ENCODE measurements at regions not wholly inside any gene's neighbourhood (a gene's known extent, or its start where the extent isn't known, plus 50 kb on each side); places are given as distances from the start of the nearest gene placed in this dataset.
A peak's percentile ranks its signal among the peaks of the same experiment; 100 is the strongest.
"Not testable (repeated sequence)": the region's sequence is repeated elsewhere in the genome, so short reads cannot be mapped to it uniquely, and the experiment has no call there.

DNA sequence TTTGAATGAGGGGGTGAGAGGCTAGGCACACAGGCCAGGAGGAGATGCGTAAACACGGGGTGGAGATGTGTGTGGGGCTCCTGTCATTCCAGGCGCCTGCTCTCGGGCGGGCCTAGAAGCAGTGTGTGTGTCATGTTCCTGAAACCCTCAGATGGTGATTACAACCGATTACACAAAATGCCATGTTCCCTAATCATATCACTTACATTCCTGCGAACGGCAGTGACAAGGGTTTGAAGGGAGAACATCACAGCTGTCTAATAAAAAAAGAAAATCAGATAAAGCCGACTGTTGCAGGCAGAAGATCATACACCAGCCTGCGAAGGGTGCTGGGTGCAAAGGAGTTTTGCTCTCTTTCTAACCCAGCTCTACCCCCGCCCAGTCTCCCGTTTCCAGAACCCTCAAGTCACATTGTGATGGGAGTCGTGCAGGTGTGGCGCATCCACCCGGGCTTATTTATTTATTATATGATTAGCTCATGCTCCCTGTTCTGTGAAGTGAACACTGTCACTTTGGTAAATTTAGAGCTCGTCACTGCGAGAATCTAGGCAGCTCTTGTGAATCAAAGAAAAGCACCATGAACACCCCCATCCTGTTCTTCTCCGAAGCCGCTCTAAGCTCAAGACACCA, 140.3 kb downstream of the NR2F2 start:
- no peak for DNase-seq (ENCODE audit: low spot score)

DNA sequence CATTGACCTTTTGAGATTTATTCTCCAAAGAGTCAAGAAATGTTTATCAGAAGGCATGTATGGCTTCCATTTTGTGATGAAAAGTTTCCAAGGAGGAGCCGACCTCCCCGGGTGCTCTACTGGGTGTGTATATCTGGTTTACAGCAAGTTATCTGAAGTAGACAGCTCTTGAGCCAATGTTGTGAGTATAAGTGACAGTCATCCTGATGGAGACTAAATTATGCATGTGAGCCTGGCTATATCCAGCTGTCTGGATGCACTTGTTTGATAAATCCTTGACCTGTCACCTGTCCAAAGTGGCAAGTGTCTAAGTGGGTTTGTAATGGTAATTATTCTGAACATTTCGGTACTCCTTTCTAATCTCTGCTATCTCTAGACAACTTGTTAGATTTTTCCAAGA, 142.2 kb downstream of the NR2F2 start:
- no peak for DNase-seq (ENCODE audit: low spot score)

DNA sequence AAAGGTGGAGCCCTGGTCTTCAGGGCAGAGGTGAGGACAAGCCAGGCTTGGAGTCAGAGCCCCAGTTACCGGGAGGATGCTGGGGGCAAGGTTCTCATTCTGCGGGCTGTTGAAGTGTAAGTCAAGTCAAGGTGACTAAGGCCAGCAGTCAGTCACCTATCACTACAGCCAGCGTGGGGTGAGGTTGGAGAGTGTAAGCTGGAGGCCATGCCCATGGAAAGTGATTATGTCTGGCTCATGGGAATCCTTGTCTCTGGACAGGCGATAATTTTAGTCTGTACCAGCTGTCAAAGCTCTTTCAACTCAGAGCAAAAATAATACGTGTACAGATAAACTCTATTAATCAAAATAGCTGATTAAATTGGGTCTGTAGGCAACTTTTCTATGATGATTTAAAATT, 143.1 kb downstream of the NR2F2 start:
- no peak for DNase-seq (ENCODE audit: low spot score)

DNA sequence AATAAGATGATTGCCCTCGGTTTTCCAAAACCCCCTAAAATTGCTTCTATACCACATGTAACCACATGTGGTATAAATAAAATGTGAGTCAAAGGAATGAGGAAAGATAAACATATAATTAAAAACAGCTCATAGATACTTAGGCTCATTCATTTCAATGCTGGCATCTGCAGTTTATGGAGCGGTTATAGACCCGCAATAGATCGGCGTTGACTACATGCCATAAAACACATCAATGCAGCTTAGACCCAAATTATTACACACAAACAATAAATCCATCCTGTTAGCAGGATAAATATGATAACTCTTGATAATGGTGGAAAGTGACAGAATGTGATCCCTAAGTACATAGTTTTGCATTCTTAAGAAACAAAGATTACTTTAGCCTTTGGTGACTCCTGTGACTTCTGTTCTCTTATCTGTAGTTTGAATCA, 143.7 kb downstream of the NR2F2 start:
- DNase-seq (ENCODE audit: low spot score), result peak; percentile 61

DNA sequence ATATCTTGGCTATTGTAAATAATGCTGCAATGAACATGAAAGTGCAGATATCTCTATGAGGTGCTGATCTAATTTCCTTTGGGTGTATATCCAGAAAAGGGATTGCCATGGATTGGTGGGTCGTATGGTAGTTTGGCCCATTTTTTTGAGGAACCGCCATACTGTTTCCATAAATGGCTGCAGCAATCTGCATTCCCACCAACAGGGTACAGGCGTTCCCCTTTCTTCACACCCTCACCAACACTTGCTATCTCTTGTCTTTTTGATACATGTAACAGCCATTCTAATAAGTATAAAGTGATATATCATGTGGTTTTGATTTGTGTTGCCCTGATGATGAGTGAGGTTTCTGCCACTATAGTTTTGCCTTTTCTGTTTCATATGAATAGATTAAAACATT, 146.7 kb downstream of the NR2F2 start:
- DNase-seq (ENCODE audit: low spot score), result no peak

DNA sequence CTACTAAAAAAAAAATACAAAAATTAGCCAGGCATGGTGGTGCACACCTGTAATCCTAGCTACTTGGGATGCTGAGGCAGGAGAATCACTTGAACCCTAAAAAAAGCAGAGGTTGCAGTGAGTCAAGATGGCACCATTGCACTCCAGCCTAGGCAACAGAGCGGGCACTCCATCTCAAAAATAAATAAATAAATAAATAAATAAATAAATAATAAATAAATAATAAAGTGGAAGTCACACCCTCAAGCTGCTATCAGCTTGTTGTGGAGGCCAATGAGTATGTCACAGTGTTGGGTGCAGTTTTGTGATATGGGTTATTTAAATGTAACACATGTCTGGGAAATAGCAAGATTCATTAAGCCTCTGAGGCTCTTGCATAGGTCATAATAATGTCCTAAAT, 153.9 kb downstream of the NR2F2 start:
- not testable (repeated sequence) for DNase-seq (ENCODE audit: low spot score)

DNA sequence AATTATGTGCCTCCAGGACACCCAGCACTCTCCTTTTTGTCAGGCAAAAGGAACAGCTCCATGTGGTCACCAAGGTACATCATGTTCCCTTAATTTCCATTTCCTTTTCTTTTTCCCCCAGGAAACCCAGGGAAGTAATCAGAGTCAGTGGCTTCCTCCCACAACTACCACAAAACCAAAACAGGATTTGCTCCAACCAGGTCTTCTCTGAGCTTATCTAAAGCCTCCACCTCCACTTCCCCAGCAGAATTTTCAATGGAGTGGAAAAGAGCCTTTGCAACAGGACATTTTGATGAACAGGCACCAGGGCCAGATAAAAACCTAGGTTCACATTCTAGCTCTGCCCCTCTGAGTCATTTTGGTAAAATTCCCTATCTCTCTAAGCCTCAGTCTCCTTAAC, 154.3 kb downstream of the NR2F2 start:
- no peak for DNase-seq (ENCODE audit: low spot score)

DNA sequence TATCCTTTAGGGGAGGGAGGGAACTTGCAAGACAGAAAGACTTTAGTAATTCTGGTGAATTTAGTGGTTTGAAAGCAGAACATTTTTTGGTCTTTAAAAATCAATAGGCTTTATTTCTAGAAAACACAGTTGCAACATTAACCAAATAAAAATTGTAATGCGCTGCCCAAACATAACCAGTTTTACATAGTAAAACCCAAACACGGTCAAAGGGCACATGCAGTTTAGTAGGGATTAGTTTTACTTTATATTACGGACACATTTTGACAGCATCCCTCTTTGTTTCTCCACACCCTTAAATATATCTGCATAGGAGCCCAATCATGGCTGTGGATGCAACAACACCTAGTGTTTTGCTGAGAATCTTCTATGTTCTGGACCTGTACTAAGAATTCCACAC, 156.7 kb downstream of the NR2F2 start:
- no peak for DNase-seq (ENCODE audit: low spot score)

DNA sequence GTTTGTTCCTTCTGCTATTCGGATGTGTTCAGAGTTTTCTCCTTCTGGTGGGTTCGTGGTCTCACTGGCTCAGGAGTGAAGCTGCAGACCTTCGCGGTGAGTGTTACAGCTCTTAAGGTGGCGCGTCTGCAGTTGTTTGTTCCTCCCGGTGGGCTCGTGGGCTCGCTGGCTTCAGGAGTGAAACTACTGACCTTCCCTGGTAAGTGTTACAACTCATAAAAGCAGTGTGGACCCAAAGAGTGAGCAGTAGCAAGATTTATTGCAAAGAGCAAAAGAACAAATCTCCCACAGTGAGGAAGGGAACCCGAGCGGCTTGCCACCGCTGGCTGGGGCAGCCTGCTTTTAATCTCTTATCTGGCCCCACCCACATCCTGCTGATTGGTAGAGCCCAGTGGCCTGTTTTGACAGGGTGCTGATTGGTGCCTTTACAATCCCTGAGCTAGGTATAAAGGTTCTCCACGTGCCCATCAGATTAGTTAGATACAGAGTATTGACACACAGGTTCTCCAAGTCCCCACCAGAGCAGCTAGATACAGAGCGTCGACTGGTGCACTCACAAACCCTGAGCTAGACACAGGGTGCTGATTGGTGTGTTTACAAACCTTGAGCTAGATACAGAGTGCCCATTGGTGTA, 160.7 kb downstream of the NR2F2 start:
- not testable (repeated sequence) for DNase-seq (ENCODE audit: low spot score)

DNA sequence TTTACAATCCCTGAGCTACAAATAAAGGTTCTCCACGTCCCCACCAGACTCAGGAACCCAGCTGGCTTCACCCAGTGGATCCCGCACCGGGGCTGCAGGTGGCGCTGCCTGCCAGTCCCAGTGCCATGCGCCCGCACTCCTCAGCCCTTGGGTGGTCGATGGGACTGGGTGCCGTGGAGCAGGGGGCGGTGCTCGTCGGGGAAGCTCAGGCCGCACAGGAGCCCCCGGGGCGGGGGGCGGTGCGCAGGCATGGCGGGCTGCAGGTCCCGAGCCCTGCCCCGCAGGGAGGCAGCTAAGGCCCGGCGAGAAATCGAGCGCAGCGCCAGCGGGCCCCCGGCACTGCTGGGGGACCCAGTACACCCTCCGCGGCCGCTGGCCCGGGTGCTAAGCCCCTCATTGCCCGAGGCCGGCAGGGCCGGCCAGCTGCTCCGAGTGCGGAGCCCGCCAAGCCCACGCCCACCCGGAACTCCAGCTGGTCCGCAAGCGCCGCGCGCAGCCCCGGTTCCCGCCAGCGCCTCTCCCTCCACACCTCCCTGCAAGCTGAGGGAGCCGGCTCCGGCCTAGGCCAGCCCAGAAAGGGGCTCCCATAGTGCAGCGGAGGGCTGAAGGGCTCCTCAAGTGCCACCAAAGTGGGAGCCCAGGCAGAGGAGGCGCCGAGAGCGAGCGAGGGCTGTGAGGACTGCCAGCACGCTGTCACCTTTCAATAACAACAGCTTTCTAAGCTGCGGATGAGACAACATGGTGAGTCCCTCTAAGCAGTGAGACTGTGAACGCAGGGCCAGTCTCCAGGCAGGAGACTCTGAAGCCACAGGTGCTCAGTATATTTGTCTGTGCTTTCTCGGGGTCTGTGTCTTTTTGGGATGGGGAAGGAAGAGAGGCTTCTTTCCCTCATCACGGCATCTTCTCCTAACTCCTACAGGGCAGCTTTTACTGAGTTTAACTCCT, 161.5 kb downstream of the NR2F2 start:
- not testable (repeated sequence) for DNase-seq (ENCODE audit: low spot score)

DNA sequence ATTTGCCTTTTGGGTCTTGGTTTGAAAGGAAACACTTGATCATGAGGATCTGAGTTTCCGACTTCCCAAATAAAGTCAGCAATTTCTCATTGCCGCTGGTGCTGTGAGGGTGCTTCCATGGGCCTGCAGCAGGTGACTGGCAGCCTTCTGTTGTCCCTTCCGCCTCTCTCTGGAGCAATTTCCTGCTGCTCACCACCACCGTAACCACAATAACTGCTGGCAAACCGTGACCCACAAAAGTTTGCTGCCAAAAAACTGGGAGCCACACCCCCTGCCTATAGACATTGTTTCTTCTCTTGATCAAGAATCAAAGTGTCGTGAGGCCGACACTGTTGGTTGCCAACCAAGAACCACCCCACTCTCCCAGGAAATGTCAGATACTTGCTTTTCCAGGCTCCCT, 164.0 kb downstream of the NR2F2 start:
- peak; percentile 67 for DNase-seq (ENCODE audit: low spot score)

DNA sequence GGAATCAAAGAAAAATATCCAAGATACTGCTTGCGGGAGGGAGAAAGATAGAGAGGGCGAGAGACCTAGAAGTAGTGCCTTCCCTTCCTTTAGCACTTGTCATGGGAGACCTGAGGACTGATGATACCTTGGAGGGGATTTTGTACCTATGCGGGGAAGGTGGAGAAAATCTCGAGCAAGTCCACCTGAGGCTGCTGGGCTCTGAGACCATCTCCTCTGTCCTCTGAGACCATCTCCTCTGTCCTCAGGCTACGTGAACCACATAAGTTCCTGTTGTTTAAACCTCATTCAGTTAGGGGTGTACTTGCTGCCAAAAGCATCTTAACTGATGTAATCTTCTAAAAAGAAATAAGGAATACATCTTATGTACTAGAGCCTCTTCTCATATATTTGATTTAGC, 164.9 kb downstream of the NR2F2 start:
- DNase-seq (ENCODE audit: low spot score), result no peak

DNA sequence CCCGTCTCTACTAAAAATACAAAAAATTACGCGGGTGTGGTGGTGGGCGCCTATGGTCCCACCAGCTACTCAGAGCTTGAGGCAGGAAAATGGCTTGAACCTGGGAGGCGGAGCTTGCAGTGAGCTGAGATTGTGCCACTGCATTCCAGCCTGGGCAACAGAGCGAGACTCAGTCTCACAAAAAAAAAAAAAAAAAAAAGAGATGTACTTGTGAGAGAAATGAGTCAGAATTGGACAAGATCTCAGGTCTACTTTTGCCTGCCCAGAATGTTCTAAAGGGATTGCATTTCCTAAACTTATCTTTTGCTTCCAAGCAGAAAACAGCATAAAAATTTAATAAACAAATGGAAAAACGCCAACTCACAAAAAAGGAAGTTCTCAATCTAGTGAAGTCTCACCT, 167.5 kb downstream of the NR2F2 start:
- no peak for DNase-seq (ENCODE audit: low spot score)

DNA sequence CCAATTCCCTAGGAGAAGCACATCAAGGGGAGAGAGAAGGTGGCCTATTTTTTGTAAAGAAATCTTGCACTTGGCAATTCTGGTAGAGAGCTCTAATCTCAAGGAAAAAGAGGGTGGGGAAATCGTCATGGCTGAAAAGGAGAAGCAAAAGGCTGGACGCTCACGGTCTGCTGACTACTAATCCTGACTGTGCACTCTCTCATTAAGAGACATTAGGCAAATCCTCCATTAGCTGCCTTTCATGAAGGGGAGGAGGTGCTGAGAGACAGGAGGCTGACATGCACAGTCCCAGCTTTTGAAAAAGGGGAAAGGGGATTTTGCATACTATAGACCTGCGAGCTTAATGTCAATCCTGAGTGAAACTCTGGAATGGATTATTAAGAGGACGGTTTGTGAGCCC, 170.0 kb downstream of the NR2F2 start:
- DNase-seq (ENCODE audit: low spot score), result no peak

DNA sequence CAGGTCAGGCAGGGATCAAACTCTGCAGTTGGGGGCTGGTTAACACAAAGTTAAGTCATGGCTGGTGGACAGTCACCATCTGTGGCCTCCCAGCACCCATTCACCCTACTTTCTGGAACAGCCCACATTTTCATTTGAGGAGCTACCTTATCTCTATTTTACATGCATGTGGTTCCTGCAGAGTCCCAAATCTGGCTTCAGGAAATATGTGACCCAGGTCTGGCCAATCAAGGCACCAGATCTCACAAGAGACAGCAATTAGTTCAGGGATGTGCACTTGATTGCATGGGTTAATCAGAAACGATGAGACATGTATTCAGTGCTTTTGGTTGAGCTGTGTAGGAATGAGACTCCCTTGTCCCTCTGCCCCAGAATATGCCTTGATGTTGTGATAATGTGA, 170.9 kb downstream of the NR2F2 start:
- DNase-seq (ENCODE audit: low spot score), result no peak

DNA sequence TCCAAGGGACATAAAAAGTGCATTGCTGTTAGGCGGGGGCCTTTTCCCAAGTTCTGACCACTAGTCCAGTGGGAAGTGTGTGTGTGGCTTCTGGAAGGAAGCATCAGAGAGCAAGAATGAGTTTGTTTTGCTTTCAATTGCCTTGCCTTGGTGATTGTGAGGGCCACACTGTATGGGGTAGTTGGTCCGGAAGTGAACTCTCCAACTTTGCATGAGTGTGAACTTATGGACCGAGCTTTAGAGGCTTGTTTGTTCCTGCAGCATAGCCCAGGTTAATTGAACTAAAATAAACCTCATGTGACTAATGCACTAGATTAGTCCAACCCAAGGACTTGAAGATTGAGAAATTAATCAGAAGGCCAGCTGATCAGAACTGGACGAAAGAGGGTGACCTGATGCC, 171.7 kb downstream of the NR2F2 start:
- DNase-seq (ENCODE audit: low spot score), result no peak

DNA sequence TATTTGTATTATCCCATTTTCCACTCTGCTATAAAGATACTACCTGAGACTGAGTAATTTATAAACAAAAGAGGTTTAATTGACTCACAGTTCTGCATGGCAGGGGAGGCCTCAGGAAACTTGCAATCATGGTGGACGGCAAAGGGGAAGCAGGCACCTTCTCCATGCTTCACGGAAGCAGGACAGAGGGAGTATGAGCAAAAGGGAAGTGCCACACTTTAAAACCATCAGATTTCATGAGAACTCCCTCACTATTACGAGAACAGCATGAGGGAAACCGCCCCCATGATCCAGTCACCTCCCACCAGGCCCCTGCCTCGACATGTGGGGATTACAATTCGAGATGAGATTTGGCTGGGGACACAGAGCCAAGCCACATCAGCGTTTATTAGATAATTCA, 172.8 kb downstream of the NR2F2 start:
- no peak for DNase-seq (ENCODE audit: low spot score)

DNA sequence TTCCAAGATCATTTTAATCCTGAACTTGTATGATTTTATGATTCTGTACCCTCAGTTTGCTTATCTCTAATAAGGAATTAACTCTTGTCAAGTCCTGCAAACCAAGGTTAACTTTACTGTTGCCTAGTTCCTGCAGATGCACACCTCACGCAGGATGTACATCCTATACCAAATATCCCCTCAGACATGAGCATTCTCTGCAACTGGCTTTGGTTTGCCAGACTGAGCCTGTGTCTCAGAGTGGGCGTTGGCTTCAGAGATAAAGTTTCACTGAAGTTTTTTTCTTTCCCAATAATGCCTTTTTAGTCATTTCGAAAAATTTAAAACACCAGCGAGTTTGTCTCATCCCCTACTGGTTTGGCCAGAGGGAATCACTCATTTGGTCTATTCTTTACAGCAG, 173.9 kb downstream of the NR2F2 start:
- no peak for DNase-seq (ENCODE audit: low spot score)

DNA sequence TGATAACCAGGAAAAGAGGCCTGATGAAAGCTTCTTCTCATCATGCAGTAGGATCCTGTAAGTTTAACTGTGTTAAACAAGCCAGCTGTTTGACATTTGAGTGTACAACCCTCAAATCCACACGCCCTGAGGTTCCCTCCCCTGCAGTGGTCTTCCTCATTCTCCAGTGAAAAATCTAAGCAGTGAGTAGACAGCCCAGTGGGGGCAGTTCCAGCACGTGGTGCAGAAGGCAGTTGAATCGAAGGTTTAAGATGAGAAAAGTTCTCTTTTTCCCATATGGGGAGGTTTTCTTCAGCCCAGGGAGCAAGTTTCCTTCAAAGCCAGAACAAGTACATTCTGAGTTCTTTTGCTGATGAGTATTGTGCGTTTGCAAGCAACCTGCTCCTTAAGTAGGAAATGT, 174.5 kb downstream of the NR2F2 start:
- DNase-seq (ENCODE audit: low spot score), result no peak

DNA sequence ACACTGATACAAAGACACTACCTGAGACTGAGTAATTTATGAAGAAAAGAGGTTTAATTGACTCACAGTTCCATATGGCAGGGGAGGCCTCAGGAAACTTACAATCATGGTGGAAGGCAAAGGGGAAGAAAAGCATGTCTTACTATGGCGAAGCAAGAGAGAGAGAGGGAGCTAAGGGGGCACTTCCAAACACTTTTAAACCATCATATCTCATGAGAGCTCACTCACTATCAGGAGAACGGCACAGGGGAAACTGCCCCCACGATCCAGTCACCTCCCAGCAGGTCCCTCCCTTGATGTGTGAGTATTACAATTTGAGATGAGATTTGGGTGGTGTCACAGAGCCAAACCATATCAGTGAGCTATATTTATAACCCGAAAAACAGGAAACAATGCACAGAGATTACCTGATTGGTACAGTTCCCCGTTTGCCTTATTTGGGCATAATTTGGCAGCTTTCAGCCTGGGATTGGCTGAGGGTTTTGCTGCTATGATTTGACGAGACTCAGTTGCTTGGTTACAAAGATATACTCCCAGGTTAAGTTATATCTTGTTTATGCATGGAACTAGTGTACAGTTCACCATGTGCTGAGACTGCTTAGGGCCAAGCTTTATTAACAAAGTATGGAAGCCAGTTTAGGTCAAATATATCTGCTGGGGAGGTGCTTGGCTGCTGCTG, 184.2 kb downstream of the NR2F2 start:
- DNase-seq (ENCODE audit: low spot score), result no peak

DNA sequence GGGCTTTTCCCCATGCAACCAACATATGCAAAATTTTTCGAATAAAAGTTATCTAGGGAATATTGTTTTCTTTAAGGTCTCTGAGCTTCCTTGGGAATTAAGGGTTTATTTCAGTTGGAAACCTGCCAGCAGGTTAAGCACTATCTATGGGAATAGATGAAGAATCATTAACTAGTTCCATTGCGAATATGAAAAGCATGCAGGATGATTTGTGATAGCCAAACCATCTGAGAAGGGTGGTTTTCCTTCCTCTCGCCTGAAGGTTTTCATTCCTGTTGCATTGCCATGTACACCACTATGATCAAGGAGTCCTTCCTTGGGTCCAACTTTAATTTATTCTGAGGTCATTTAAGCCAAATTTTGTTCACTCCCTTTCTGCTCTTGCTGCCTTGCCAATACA, 184.9 kb downstream of the NR2F2 start:
- DNase-seq (ENCODE audit: low spot score), result no peak

DNA sequence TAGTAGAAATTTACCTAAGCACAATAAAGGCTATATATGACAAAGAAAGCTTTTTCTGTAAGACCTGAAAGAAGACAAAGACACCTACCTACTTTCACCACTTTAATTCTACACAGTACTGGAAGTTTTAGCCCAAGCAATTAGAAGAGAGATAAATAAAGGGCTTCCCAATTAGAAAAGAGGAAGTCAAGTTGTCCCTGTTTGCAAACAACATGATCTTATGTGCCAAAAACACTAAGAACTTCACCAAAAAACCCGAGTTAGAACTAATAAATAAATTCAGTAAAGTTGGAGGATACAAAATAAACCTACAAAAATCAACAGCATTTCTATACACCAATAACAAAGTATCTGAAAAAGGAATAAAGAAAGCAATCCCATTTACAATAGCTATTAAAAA, 190.9 kb downstream of the NR2F2 start:
- no peak for DNase-seq (ENCODE audit: low spot score)

Data from SW480 (cell line).